Iris pigment epithelial cell (primary cell): ENCODE measurements at regions not wholly inside any gene's neighbourhood (a gene's known extent, or its start where the extent isn't known, plus 50 kb on each side); places are given as distances from the start of the nearest gene placed in this dataset.
"Not testable (repeated sequence)": the region's sequence is repeated elsewhere in the genome, so short reads cannot be mapped to it uniquely, and the experiment has no call there.

Experiments
- DNase-seq: peaks from one replicate; pipeline ENCODE4 v3.0.0-alpha.2; 2011; ENCODE audit warnings: low read depth

GRCh38 chr6:170062209-170062914, 228.5 kb downstream of the DLL1 start:
- no peak for DNase-seq

- DNase-seq, result no peak
Observed at GRCh38 chr6:170058878-170059485, 231.9 kb downstream of the DLL1 start.

GRCh38 chr6:170057961-170058877, 232.7 kb downstream of the DLL1 start:
- no peak for DNase-seq

DNA sequence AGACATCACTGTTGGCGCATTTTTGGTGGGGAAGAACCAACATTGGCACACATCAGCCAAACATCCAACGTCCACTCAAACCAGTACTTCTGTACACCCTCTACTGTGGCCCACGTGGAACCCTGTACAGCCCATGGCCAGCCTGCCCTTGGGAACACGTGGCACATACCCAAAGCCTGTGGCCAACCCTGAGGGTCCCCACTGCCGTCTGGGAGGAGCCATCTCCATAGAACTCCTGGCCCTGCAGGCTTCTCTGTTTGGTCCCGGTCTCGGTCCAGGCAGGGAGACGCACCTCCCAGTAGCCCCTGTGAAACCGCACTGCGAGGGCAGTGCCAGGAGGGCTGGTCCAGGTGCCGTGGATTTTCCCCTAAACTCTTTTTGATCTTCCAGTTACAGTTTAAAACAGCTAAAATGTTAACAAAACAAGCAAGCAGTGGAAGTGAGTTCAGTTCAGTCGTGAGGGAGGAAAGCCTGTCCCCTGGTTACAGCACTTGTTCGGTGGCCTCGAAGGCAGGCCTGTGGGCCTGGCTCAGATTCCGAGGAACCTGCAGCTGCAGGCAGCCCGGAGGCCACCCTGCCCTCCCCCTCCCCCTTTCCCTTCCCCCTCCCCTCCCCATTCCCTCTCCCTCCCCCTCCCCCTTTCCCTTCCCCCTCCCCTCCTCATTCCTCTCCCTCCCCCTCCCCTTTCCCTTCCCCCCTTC, 233.7 kb downstream of the DLL1 start:
- no peak for DNase-seq

DNA sequence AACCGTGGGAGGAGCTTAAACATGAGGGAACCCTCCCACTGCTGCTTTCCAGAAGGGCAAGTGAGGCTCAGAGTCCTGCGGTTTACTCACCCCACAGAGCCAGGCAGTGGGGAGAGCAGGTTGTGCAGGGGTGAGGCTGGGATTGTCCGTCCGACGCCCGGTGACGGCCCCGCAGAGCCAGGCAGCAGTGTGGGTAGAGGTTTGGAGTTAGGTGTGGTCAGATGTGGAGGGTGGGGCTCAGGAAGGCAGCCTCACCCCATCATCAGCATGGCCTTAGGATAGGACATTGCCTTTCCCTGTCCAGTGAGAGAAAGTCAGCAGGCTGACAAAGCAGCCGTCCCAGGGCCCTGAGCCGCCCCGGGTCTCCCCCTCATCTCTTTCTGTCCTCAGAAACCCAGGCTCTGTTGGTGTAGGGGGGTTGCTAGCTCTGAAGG, 234.6 kb downstream of the DLL1 start:
- DNase-seq, result no peak

- not testable (repeated sequence) for DNase-seq
Observed at GRCh38 chr6:170055797-170056196, 235.1 kb downstream of the DLL1 start.

DNA sequence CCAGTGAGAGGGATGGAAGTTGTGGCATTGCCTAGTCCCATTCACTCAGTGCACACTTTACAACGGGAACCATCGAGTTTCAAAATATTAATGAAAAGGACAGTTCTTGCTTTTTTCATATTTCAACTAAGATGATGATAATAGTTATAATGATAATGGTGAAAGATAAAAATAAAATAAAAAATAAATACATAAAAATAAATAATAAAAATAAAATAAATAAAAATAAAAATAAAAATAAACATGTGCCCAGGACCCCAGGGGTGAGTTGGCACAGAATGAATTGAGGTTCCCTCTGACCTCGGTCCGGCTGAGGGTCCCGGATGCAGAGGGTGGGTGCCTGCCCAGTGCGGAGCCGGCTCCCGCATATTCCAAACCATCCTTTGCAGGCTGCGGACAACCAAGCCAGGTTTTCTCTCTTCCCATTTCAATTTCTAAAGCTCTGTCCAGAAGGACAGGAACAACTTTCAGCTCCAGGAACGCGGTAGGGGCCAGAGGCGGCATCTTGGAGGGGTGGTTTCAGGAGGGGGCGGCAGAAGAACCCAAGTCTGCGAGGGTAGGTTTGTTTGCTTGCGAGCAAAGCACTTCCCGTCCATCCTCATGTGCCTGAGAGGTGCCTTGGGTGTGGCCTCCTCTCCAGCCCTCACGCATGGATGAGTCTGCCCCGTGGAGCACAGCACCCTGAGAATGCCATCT, 236.8 kb downstream of the DLL1 start:
- no peak for DNase-seq

GRCh38 chr6:170052991-170053821, 237.7 kb downstream of the DLL1 start:
- no peak for DNase-seq

DNA sequence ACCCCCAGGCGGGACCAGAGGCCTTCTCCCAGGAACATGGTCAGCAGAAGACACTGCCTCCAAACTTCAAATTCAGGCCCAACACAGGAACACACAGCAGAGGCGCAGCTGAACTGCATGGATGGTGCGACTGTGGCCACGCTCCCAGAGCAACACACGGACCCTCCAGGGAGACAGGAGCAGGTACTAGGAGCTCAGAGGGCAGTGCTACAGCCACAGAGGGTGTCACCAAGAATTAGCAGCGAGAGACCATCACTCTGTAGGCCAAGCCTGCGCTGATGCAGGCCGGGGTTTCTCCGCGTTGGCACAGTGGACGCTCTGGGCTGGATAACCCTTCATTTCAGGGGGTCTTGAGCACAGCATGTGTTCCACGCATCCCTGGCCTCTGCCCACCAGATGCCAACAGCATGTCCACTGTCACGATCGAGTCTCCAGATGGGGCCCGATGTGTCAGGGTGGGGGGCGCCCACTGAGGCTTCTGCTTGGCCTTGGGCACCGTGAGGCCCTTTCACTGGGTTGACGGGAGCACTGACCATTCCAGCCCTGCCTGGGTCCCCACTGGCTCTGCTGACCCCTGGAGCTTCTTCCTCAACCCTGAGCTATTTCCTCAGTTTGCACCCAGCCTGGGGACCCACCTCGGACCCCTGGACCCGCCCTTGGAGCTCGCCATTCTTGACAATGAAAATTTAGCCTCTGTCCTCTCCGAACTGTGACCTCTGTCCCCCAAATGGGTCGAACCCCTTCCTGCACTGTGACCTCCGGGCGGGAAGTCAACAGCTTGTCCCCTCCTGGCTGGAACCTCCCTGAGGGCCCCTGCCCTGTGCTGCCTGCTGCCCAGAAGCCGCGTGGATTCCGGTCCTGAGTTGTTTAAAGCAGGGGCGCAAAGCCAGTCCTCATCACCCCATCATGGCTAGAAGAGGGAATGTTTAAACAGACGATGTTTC, 239.4 kb downstream of the DLL1 start:
- DNase-seq, result no peak

- DNase-seq, result no peak
Observed at GRCh38 chr6:170050591-170051041, 240.3 kb downstream of the DLL1 start.

- peak; percentile 9 for DNase-seq
Observed at GRCh38 chr6:170049641-170050561, 241.0 kb downstream of the DLL1 start.

DNA sequence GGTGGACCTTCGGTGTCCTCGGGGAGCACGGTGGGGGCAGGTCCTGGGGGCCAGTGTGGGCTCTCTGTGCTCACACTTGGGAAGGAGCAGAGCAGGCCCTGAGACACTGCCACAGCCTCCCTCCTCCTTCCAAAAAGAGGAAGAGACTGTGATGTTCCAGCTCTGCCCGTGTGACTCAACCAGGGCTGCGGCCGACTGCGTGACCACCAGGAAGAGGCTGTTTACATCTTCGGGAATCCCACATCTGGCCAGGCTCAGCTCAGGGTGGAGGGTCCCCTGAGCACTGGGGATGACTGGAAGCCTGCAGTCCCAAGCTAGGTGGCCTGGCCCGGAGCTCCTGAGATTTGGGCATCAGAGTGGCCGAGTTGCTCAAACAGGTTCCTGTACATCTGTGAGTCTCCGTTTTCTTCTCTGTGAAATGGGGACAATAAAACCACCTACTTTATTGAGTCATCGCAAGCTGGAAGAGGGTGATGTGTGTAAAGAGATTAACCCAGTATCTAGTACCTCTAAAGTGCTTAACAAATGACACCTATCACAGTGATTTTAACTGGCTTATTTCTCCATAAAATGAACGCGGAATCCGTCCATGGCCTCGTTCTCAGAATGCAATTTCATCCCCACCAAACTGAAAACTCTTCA, 242.1 kb downstream of the DLL1 start:
- DNase-seq, result no peak

GRCh38 chr6:170047823-170048222, 243.1 kb downstream of the DLL1 start:
- DNase-seq, result no peak

- DNase-seq, result no peak
Observed at GRCh38 chr6:170046791-170047626, 243.9 kb downstream of the DLL1 start.

GRCh38 chr6:170045981-170046667, 244.8 kb downstream of the DLL1 start:
- DNase-seq, result no peak

DNA sequence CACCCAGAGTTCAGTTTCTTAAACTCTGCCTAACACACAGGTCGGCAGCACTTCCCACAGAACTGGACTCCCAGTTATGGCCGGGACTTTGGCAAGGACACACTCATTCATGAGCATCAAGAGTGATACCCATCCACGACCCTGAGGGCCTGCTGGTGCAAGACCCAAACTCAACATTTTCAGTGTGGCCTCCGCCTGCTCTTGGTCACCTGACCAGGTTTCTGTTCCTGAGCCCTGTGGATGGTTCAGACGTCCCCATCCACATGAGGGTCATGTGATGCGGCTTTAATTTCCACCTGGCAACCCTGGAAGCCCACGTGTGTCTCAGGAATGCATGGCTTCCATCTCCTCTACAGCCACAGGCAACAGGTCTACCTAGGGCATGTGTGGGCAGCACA, 245.3 kb downstream of the DLL1 start:
- no peak for DNase-seq
